ENCODE measurements at regions not wholly inside any gene's neighbourhood (a gene's known extent, or its start where the extent isn't known, plus 50 kb on each side); places are given as distances from the start of the nearest gene placed in this dataset.
A peak's percentile ranks its signal among the peaks of the same experiment; 100 is the strongest.

- DNase-seq, result no peak
Observed at GRCh38 chr9:129489838-129490582, 130.9 kb downstream of the C9orf50 start.

DNA sequence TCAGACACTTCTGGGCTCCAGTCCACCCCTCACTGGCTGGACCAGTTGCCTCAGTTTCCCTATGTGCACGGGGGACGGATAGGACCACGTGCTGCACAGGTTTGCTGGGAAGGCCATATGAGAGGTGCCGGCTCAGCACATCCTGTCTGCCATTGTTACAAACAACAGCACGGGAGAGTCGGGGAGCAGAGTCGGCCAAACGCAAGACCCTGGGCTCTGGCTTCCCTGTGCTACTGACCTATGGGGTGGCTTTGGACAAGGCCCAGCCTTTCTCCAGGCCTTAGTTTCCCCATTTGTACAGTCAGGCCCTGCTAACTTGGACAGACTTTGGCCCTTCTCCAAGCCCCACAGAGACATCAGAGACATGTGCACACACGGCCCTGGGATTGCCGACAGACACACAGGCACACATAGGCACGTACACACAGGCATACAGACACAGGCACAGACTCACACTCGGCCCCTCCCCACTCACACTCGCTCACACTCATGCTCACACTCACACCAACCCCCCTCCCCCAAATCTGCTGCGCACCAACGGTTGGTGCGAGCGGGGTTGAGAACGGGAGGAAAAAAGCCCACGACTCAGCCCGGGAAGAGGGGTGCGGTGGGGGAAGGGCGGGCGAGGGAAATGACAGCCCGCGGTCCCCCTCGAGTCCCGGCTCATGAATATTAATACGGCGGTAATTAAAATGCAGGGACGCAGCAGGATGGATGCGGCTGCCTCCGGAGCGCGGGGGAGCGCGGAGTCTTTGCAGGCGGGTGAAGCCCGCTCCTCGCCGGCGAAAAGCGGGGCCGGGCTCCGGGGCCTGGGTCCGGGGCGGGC, 133.0 kb downstream of the C9orf50 start:
- no peak for DNase-seq

- no peak for DNase-seq
Observed at GRCh38 chr9:129486756-129487657, 133.9 kb downstream of the C9orf50 start.

GRCh38 chr9:129485145-129485774, 135.6 kb downstream of the C9orf50 start:
- DNase-seq, result no peak

GRCh38 chr9:129484352-129485000, 136.4 kb downstream of the C9orf50 start:
- no peak for DNase-seq

GRCh38 chr9:129483415-129484351, 137.2 kb downstream of the C9orf50 start:
- DNase-seq, result peak; percentile 98

DNA sequence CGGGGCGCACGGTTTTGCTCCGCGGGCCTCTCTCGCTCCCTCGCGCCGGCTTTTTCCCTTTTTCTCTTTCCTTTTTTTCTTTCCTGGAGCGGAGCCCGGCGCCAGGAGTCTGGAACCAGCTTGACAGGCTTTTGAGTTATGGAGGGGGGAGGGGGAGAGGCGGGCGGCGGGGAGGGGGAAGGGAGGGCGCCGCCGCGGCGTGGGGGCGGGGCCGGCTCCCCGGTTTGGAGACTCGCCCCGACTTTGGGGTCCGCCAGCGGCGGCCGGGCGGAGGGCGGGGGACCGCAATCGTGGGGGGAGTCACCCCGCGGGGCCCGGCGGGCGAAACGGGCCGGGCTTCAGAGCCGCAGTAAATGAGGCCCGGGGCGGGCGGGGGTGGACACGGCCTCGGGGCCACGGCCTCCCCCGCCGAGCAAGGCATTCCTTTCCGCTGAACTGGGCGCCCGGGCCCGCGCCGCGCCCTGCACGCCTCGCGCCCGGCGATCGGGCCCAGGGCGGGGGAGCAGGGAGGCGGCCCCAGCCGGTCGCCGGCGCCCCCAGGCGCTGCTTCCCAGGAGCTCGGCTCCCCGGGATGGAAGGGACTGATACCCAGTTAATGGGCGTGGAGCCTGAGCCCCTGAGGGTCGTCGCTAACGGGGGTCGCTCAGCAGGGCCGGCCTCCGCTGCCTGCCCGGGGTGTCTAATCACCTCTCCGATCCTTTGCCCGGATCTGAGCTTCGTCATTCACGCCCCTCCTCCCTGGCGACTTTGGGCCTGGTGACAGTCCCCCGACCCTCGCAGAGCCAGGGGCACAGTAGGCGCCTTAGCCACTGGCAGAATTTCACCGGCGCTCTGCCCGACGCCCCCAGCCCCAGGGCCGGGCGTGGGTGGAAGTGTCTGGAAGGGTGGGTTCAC, 138.1 kb downstream of the C9orf50 start:
- peak; percentile 92 for DNase-seq

DNA sequence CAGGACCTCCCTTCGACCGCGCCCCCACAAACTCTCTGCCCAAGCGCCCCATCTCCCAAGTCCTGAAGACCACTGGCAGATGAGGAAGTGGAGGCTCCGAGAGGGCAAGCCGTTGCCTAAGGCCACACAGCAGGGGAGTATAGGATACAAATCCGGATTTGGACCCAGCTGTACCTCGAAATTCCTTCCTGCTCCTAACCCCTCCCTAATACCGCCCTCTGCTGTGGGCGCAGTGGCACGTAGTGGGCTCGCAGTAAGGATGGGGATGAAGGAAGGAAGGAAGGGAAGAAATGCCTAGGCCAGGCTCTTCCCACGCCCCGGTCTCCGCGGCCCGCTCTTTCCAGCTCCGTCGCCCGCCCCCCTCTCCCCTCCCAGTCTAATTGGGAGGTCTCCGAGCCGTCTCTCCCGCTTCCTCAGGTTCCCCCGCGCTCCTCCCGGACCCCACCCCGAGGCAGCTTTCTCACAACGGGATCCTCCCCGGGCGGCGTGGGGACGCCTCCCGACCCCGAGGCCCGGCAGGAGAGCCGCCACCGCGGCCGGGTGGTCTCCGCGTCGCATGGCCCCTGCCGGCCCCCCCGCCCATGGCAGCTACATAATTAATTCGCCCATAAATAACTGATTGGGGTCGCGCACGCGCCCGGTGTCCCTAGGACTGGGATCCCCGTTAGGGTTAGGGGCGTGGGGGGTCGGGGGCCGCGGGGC, 138.9 kb downstream of the C9orf50 start:
- no peak for DNase-seq

DNA sequence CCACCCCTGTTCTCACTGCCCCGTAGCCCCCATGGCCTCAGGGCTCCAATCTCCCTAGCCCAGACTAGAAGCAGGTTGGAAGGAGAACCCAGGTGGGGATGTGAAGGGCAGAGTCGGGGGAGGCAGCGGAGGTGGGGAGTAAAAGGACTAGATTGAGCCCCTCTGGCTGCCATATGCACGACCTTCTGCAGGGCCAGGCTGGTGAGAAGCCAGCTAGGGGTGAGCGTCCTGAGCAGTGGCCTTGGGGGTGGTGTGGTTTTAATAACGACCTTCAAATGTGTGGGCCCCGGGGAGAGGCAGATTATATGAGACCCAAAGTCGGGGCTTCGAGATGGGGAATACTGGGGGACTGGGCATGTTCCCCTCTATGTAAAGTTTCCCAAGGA, 139.5 kb downstream of the C9orf50 start:
- DNase-seq, result no peak

DNA sequence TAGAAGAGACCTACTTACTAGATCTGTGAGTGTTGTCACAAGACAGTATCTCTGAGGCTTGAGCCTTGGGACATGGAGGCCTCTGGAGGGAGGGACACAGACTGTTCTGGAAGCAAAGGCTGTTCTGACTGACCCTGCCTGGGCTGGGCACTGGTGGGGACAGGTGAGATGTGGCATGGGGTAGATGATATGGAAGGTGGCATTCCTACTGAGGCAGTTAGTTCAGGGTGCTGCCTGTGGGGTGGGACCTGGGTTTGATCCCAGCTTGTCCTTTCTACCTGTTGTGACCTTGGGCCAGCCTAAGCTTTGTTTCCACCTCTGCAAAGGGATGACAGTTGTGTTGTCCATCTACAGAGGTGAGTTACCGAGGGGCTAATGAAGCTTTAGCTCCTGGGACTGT, 140.2 kb downstream of the C9orf50 start:
- DNase-seq, result no peak

- no peak for DNase-seq
Observed at GRCh38 chr9:129480227-129480626, 140.7 kb downstream of the C9orf50 start.

- DNase-seq, result no peak
Observed at GRCh38 chr9:129479631-129480011, 141.3 kb downstream of the C9orf50 start.

GRCh38 chr9:129478961-129479630, 141.8 kb downstream of the C9orf50 start:
- DNase-seq, result no peak

GRCh38 chr9:129478461-129478860, 142.4 kb downstream of the C9orf50 start:
- no peak for DNase-seq

GRCh38 chr9:129476821-129477611, 143.9 kb downstream of the C9orf50 start:
- no peak for DNase-seq

GRCh38 chr9:129474740-129475404, 146.0 kb downstream of the C9orf50 start:
- no peak for DNase-seq
